ENCODE measurements at regions not wholly inside any gene's neighbourhood (a gene's known extent, or its start where the extent isn't known, plus 50 kb on each side); places are given as distances from the start of the nearest gene placed in this dataset.

- no peaks in the 10 kb centered on the region for H3K36me3 ChIP-seq (ENCODE audit: insufficient read depth, low read length)
These were observed 244.3 kb downstream of the ETAA1 start for GRCh38 chr2:67641312-67642045.

DNA sequence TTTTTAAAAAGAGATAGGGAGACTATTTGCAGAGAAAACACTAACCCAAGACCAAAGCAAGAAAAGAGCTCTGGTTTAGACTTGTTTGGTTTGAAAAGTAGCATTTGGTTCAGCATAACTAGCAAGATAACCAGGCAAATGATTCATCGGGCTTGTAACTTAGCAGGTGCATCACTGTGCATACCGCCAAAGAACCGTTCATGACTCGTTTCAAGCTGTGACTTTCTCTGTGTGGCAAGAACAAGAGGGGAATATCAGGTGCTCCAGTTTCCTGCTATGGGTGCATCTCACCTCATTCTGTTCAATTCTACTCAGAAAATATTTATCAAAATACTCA is 244.9 kb downstream of the ETAA1 start:
- H3K27me3 ChIP-seq (ENCODE audit: insufficient read depth, low read length, poor library complexity, severe bottlenecking) = no peaks in the 10 kb centered on the region
- H3K9me3 ChIP-seq (ENCODE audit: insufficient read depth, low read depth, low read length) = no peaks in the 10 kb centered on the region
- H3K9ac ChIP-seq (ENCODE audit: low read depth, low read length, poor library complexity, severe bottlenecking) = no peak overlapping the region
- no peaks in the 10 kb centered on the region for H3K79me2 ChIP-seq (ENCODE audit: insufficient read depth, low read length)
- H3K4me1 ChIP-seq (ENCODE audit: insufficient read depth, low read length, poor library complexity, severe bottlenecking) = no peaks in the 10 kb centered on the region
- H2AFZ ChIP-seq (ENCODE audit: low read length) = no peak overlapping the region
- no peak overlapping the region for H3K4me2 ChIP-seq (ENCODE audit: low read depth, low read length, poor library complexity, severe bottlenecking)
- H4K20me1 ChIP-seq (ENCODE audit: insufficient read depth, low read length, poor library complexity, severe bottlenecking) = no peaks in the 10 kb centered on the region
- H3K4me3 ChIP-seq (ENCODE audit: low read length, poor library complexity, severe bottlenecking) = no peak overlapping the region
- TF ChIP-seq EZH2phosphoT487 (IDR thresholded peaks at IDR 0.05; ENCODE audit: borderline replicate concordance) = no peak
- no peak for TF ChIP-seq CTCF (conservative IDR thresholded peaks at IDR 0.05; ENCODE audit: low read length)
- no peaks in the 10 kb centered on the region for H3F3A ChIP-seq (ENCODE audit: low read depth)
- H3K9me2 ChIP-seq (replicated peaks; ENCODE audit: low read depth, low read length) = no peaks in the 10 kb centered on the region
- H3K36me3 ChIP-seq (ENCODE audit: insufficient read depth, low read length) = no peaks in the 10 kb centered on the region

More at GRCh38 chr2:67641312-67642045, 244.3 kb downstream of the ETAA1 start:
- Histone ChIP-seq H3K9me3 (ENCODE audit: insufficient read depth, low read depth, low read length) (no peaks in the 10 kb centered on the region), H3K27me3 (ENCODE audit: insufficient read depth, low read length, poor library complexity, severe bottlenecking) (no peaks in the 10 kb centered on the region), H3K4me3 (ENCODE audit: low read length, poor library complexity, severe bottlenecking) (no peak overlapping the region), H3K9me2 (replicated peaks; ENCODE audit: low read depth, low read length) (no peaks in the 10 kb centered on the region), H3K4me1 (ENCODE audit: insufficient read depth, low read length, poor library complexity, severe bottlenecking) (no peaks in the 10 kb centered on the region), H3F3A (ENCODE audit: low read depth) (no peaks in the 10 kb centered on the region), H3K4me2 (ENCODE audit: low read depth, low read length, poor library complexity, severe bottlenecking) (no peak overlapping the region), H2AFZ (ENCODE audit: low read length) (no peak overlapping the region), H3K9ac (ENCODE audit: low read depth, low read length, poor library complexity, severe bottlenecking) (no peak overlapping the region), H3K79me2 (ENCODE audit: insufficient read depth, low read length) (no peaks in the 10 kb centered on the region), H4K20me1 (ENCODE audit: insufficient read depth, low read length, poor library complexity, severe bottlenecking) (no peaks in the 10 kb centered on the region)
- TF ChIP-seq CTCF (conservative IDR thresholded peaks at IDR 0.05; ENCODE audit: low read length) (no peak), EZH2phosphoT487 (IDR thresholded peaks at IDR 0.05; ENCODE audit: borderline replicate concordance) (no peak)

DNA sequence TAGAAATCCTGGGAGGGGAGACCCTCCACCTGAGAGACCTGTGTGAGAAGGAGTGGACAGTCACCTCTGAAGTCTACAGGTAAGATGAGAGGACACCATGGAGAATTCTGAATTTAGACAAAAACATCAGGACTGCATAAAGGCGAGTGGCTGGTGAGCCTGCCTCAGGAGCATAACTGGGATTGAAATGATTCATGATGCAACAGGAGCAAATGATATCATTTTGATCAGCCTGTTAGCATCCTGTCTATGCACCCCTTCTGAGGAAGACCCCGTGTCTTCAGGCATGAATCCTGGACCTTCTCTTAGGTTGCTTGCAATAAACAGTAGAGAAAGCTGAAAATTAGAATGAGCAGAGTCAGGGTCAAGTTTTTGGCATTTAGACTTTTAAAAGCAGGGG is 245.8 kb downstream of the ETAA1 start:
- H3K9me3 ChIP-seq (ENCODE audit: insufficient read depth, low read depth, low read length) = no peaks in the 10 kb centered on the region
- H3K4me1 ChIP-seq (ENCODE audit: insufficient read depth, low read length, poor library complexity, severe bottlenecking) = no peaks in the 10 kb centered on the region
- no peaks in the 10 kb centered on the region for H4K20me1 ChIP-seq (ENCODE audit: insufficient read depth, low read length, poor library complexity, severe bottlenecking)
- no peaks in the 10 kb centered on the region for H3K79me2 ChIP-seq (ENCODE audit: insufficient read depth, low read length)
- no peaks in the 10 kb centered on the region for H3F3A ChIP-seq (ENCODE audit: low read depth)
- H3K4me3 ChIP-seq (ENCODE audit: low read length, poor library complexity, severe bottlenecking) = no peak overlapping the region
- no peaks in the 10 kb centered on the region for H3K27me3 ChIP-seq (ENCODE audit: insufficient read depth, low read length, poor library complexity, severe bottlenecking)
- H3K9me2 ChIP-seq (replicated peaks; ENCODE audit: low read depth, low read length) = no peaks in the 10 kb centered on the region
- no peaks in the 10 kb centered on the region for H3K36me3 ChIP-seq (ENCODE audit: insufficient read depth, low read length)
- no peak overlapping the region for H3K4me2 ChIP-seq (ENCODE audit: low read depth, low read length, poor library complexity, severe bottlenecking)
- no peak overlapping the region for H2AFZ ChIP-seq (ENCODE audit: low read length)
- no peak overlapping the region for H3K9ac ChIP-seq (ENCODE audit: low read depth, low read length, poor library complexity, severe bottlenecking)
- no peak for TF ChIP-seq EZH2phosphoT487 (IDR thresholded peaks at IDR 0.05; ENCODE audit: borderline replicate concordance)
- TF ChIP-seq CTCF (conservative IDR thresholded peaks at IDR 0.05; ENCODE audit: low read length) = no peak
